H1 (cell line): ENCODE measurements at regions not wholly inside any gene's neighbourhood (a gene's known extent, or its start where the extent isn't known, plus 50 kb on each side); places are given as distances from the start of the nearest gene placed in this dataset.

Source experiments
- CTCF ChIA-PET: fragments of 300-600 bp; sonication (Branson Sonifier 250); formaldehyde crosslinking; loops from one replicate; lab custom pipeline; 2021; ENCODE audit not compliant: partially characterized antibody; lab: Charles Lee
- POLR2A ChIA-PET: fragments of 300-600 bp; sonication (Branson Sonifier 250); formaldehyde crosslinking; loops from one replicate; lab custom pipeline; 2021; ENCODE audit warnings: inconsistent platforms; ENCODE audit not compliant: partially characterized antibody; lab: Charles Lee
- DNase-seq, 2 experiments: peaks; one replicate each; pipeline versions ENCODE4 v3.0.0 to v3.0.0-alpha.2; 2010 to 2022; ENCODE audit warnings: low spot score in 2 of 2, low read depth in 1 of 2, mixed read lengths in 1 of 2
- FAIRE-seq: peaks from 2 replicates; lab custom pipeline; 2011; peaks lifted over from hg19 to GRCh38; lab: Jason Lieb, UNC
- H2AFZ ChIP-seq: 2 replicates; pipeline ENCODE4 v1.8.1; 2012; ENCODE audit warnings: low read length, inconsistent platforms
- H2AK5ac ChIP-seq: 2 replicates; pipeline ENCODE4 v1.6.1; 2013; ENCODE audit warnings: low read depth, low read length
- H2BK120ac ChIP-seq: replicated peaks from 2 replicates; pipeline ENCODE3; 2013; ENCODE audit warnings: low read depth, low read length, inconsistent platforms
- H2BK12ac ChIP-seq: 2 replicates; pipeline ENCODE4 v1.6.1; 2013; ENCODE audit warnings: low read depth, low read length
- H2BK15ac ChIP-seq: 2 replicates; pipeline ENCODE4 v1.6.1; 2013; ENCODE audit warnings: low read length
- H2BK20ac ChIP-seq: 2 replicates; pipeline ENCODE4 v1.6.1; 2013; ENCODE audit warnings: low read length
- H2BK5ac ChIP-seq: 2 replicates; pipeline ENCODE4 v1.6.1; 2013; ENCODE audit warnings: low read depth, low read length
- H3K14ac ChIP-seq: 2 replicates; pipeline ENCODE4 v1.6.1; 2013; ENCODE audit warnings: inconsistent platforms; ENCODE audit not compliant: insufficient read length
- H3K18ac ChIP-seq: 2 replicates; pipeline ENCODE4 v1.6.1; 2013; ENCODE audit warnings: low read length; ENCODE audit errors: extremely low read depth
- H3K23ac ChIP-seq: 2 replicates; pipeline ENCODE4 v1.6.1; 2013; ENCODE audit warnings: inconsistent platforms; ENCODE audit not compliant: insufficient read length
- H3K23me2 ChIP-seq: 2 replicates; pipeline ENCODE4 v1.6.1; 2013; ENCODE audit warnings: low read depth, low read length
- H3K27ac ChIP-seq: 2 replicates; pipeline ENCODE4 v1.6.1; 2011; ENCODE audit warnings: low read depth, low read length, inconsistent platforms
- H3K27me3 ChIP-seq, 4 experiments: replicated peaks in 1 of 4; 1 replicate in 1 of 4; 2 replicates in 3 of 4; pipeline versions ENCODE4 v1.6.1 to v1.8.1; 2011 to 2013; ENCODE audit warnings: low read length in 3 of 4, mild to moderate bottlenecking in 3 of 4, inconsistent platforms in 2 of 4, mixed read lengths in 2 of 4, moderate library complexity in 1 of 4; ENCODE audit not compliant: control insufficient read depth in 3 of 4, insufficient read depth in 3 of 4; ENCODE audit errors: extremely low read depth in 1 of 4
- H3K36me3 ChIP-seq, 4 experiments: 2 replicates each; pipeline versions ENCODE4 v1.6.1 to v1.8.1; 2011 to 2013; ENCODE audit warnings: mild to moderate bottlenecking in 4 of 4, low read length in 3 of 4, moderate library complexity in 2 of 4, control low read depth in 1 of 4, inconsistent platforms in 1 of 4; ENCODE audit not compliant: insufficient read depth in 4 of 4, control insufficient read depth in 2 of 4
- H3K4ac ChIP-seq: replicated peaks from 2 replicates; pipeline ENCODE3; 2013; ENCODE audit warnings: low read length, low read depth, mixed read lengths, inconsistent platforms; ENCODE audit not compliant: insufficient read length
- H3K4me1 ChIP-seq, 4 experiments: replicated peaks in 1 of 4; 1 replicate in 1 of 4; 2 replicates in 3 of 4; pipeline versions ENCODE4 v1.6.1 to v1.8.1; 2011 to 2013; ENCODE audit warnings: low read length in 3 of 4, inconsistent platforms in 2 of 4, mixed read lengths in 1 of 4; ENCODE audit not compliant: insufficient read depth in 4 of 4, control insufficient read depth in 3 of 4
- H3K4me2 ChIP-seq, 2 experiments: 2 replicates each; pipeline versions ENCODE4 v1.6.1 to v1.8.1; 2011 to 2013; ENCODE audit warnings: low read depth in 2 of 2, low read length in 2 of 2, control low read depth in 1 of 2, inconsistent platforms in 1 of 2, mild to moderate bottlenecking in 1 of 2; ENCODE audit not compliant: insufficient read depth in 1 of 2
- H3K4me3 ChIP-seq, 4 experiments: fragments of 200-600, 300-600 bp in 1 of 4; sonication (generic), shearing (Covaris generic), sonication (Bioruptor Twin) in 1 of 4; 2 replicates each; pipeline versions ENCODE4 v1.5.1 to v1.8.1; 2011 to 2016; ENCODE audit warnings: low read length in 4 of 4, low read depth in 3 of 4, control low read depth in 2 of 4, inconsistent platforms in 2 of 4, mild to moderate bottlenecking in 2 of 4, mixed read lengths in 1 of 4, moderate library complexity in 1 of 4; ENCODE audit not compliant: insufficient read depth in 2 of 4; ENCODE audit errors: extremely low read depth in 1 of 4
- H3K56ac ChIP-seq: replicated peaks from 2 replicates; pipeline ENCODE3; 2013; ENCODE audit warnings: low read depth, mild to moderate bottlenecking, mixed read lengths, low read length, inconsistent platforms; ENCODE audit not compliant: insufficient read length
- H3K79me1 ChIP-seq: 2 replicates; pipeline ENCODE4 v1.6.1; 2013; ENCODE audit warnings: low read depth, low read length, control low read depth
- H3K79me2 ChIP-seq, 2 experiments: 2 replicates each; pipeline versions ENCODE4 v1.6.1 to v1.8.1; 2012 to 2013; ENCODE audit warnings: low read length in 2 of 2, mild to moderate bottlenecking in 2 of 2, inconsistent platforms in 1 of 2; ENCODE audit not compliant: insufficient read depth in 2 of 2, control insufficient read depth in 1 of 2
- H3K9ac ChIP-seq, 4 experiments: replicated peaks in 1 of 4; 1 replicate in 1 of 4; 2 replicates in 3 of 4; pipeline versions ENCODE4 v1.6.1 to v1.8.1; 2011 to 2013; ENCODE audit warnings: low read depth in 3 of 4, low read length in 3 of 4, control low read depth in 2 of 4, mild to moderate bottlenecking in 2 of 4, moderate library complexity in 2 of 4, inconsistent platforms in 1 of 4; ENCODE audit errors: extremely low read depth in 1 of 4
- H3K9me3 ChIP-seq, 2 experiments: 2 replicates each; pipeline versions ENCODE4 v1.6.1 to v1.8.1; 2012 to 2013; ENCODE audit warnings: mild to moderate bottlenecking in 2 of 2, moderate library complexity in 2 of 2, control low read depth in 1 of 2, inconsistent platforms in 1 of 2, low read depth in 1 of 2, low read length in 1 of 2, mixed read lengths in 1 of 2; ENCODE audit not compliant: insufficient read depth in 2 of 2
- H4K20me1 ChIP-seq, 2 experiments: replicated peaks in 1 of 2; 2 replicates each; pipeline versions ENCODE3 to v1.8.1; 2011 to 2013; ENCODE audit warnings: inconsistent platforms in 2 of 2, low read length in 2 of 2, mild to moderate bottlenecking in 1 of 2; ENCODE audit not compliant: insufficient read depth in 2 of 2, control insufficient read depth in 1 of 2
- H4K5ac ChIP-seq: 2 replicates; pipeline ENCODE4 v1.6.1; 2013; ENCODE audit warnings: low read length, low read depth, mixed read lengths, inconsistent platforms; ENCODE audit not compliant: insufficient read length
- H4K8ac ChIP-seq: 2 replicates; pipeline ENCODE4 v1.8.0; 2013; ENCODE audit warnings: mild to moderate bottlenecking, moderate library complexity, low read length, inconsistent platforms; ENCODE audit not compliant: insufficient read depth; ENCODE audit errors: extremely low read depth
- H4K91ac ChIP-seq: replicated peaks from 2 replicates; pipeline ENCODE3; 2013; ENCODE audit warnings: low read length, mixed read lengths, inconsistent platforms; ENCODE audit not compliant: insufficient read length
- EZH2 ChIP-seq: fragments of 200-600 bp; sonication (generic); IDR thresholded peaks from 2 replicates; pipeline ENCODE4 v1.7.1; 2012; ENCODE audit warnings: low read depth, mild to moderate bottlenecking, moderate library complexity, low read length, inconsistent platforms; ENCODE audit not compliant: severe bottlenecking
- NANOG ChIP-seq: IDR thresholded peaks from 2 replicates; pipeline ENCODE4 v1.6.1; 2011; ENCODE audit warnings: low read length, low read depth, mild to moderate bottlenecking, inconsistent platforms; ENCODE audit not compliant: insufficient read depth, poor library complexity, severe bottlenecking
- YY1 ChIP-seq: IDR thresholded peaks from 2 replicates; pipeline ENCODE4 v1.6.1; 2011; ENCODE audit warnings: low read depth, mild to moderate bottlenecking, low read length
- WGBS, 2 experiments: shearing (Covaris generic) in 1 of 2; methylation state at CpG; one replicate each; pipeline versions ENCODE4 v1.1.6 to v1.1.7; 2013 to 2015; ENCODE audit warnings: low lambda C conversion rate in 2 of 2, mixed read lengths in 2 of 2, inconsistent platforms in 1 of 2, low coverage in 1 of 2, missing lambda C conversion rate in 1 of 2; ENCODE audit not compliant: insufficient replicate concordance in 2 of 2, insufficient coverage in 1 of 2, insufficient read length in 1 of 2; ENCODE audit errors: extremely low coverage in 1 of 2, missing lambda C conversion rate in 1 of 2; 5-methylcytosine and 5-hydroxymethylcytosine counted together

DNA sequence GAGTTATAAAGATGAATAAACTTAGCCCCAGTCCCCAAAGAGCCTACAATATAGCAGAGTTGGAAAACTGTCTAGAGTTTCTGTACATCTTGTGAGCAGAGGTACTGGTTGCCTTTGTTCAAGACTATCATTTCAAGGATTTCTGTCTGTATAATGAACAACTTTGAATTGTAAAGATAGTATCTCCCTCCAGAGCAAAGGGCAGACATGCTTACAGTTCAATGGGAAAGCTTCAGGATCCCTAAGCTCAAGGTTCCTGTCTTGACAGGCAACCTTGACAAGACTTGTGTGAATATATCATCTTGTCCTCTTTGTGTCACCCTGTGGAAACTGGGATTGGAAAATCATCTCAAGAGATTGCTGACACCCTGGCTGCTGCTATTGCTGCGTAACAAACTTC lies 242.8 kb upstream of the VLDLR start:
- no peak overlapping the region for H3K4me3 ChIP-seq
- H2BK12ac ChIP-seq = no peak overlapping the region
- H3K79me1 ChIP-seq = no peaks in the 10 kb centered on the region
- H3K9me3 ChIP-seq = peaks cover 4 to 9% of the 10 kb centered on the region in 2 experiments; a peak in 2 of 4 replicates
- no peak overlapping the region for H2AFZ ChIP-seq
- 88% methylated on average over 1 of the region's 1 CpG; no CpG with 5 or more reads in 1 of the 2 experiments for WGBS, 2 experiments
- H4K5ac ChIP-seq = no peak overlapping the region
- H3K56ac ChIP-seq = no peak overlapping the region
- H3K27ac ChIP-seq = no peak overlapping the region
- H2BK5ac ChIP-seq = no peak overlapping the region
- TF ChIP-seq EZH2 (no peak), YY1 (no peak), NANOG (no peak)
- no peaks in the 10 kb centered on the region for H3K79me2 ChIP-seq
- H3K27me3 ChIP-seq = no peaks in the 10 kb centered on the region
- H3K23me2 ChIP-seq = no peaks in the 10 kb centered on the region
- H4K8ac ChIP-seq = no peak overlapping the region
- no peak for FAIRE-seq
- DNase-seq = no peak
- H4K20me1 ChIP-seq = no peaks in the 10 kb centered on the region
- no peak overlapping the region for H3K23ac ChIP-seq
- no peak overlapping the region for H2BK20ac ChIP-seq
- no peak overlapping the region for H3K9ac ChIP-seq
- no peak overlapping the region for H3K4ac ChIP-seq
- H3K18ac ChIP-seq = no peak overlapping the region
- H4K91ac ChIP-seq = no peak overlapping the region
- CTCF ChIA-PET = interaction anchor here (0.8 kb wide), 1 partner anchor 16 kb away, joined by 4 read pairs; no protein-coding TSS in a partner anchor
- no peak overlapping the region for H3K4me2 ChIP-seq
- H3K36me3 ChIP-seq = no peaks in the 10 kb centered on the region; a peak in 1 of 8 replicates
- H2BK15ac ChIP-seq = no peak overlapping the region
- no peak overlapping the region for H2BK120ac ChIP-seq
- POLR2A ChIA-PET = no interaction called here
- H3K14ac ChIP-seq = no peak overlapping the region
- no peak overlapping the region for H2AK5ac ChIP-seq
- H3K4me1 ChIP-seq = no peaks in the 10 kb centered on the region
